HG02943 (cell line): ENCODE measurements at regions not wholly inside any gene's neighbourhood (a gene's known extent, or its start where the extent isn't known, plus 50 kb on each side); places are given as distances from the start of the nearest gene placed in this dataset.
"Not testable (repeated sequence)": the region's sequence is repeated elsewhere in the genome, so short reads cannot be mapped to it uniquely, and the experiment has no call there.

Experiments
- ATAC-seq: cut with Tn5 transposase; IDR thresholded peaks from one replicate; pipeline ENCODE4 v1.9.1; 2021; ENCODE audit warnings: mild to moderate bottlenecking, low read depth, moderate library complexity; ENCODE audit not compliant: unreplicated experiment

DNA sequence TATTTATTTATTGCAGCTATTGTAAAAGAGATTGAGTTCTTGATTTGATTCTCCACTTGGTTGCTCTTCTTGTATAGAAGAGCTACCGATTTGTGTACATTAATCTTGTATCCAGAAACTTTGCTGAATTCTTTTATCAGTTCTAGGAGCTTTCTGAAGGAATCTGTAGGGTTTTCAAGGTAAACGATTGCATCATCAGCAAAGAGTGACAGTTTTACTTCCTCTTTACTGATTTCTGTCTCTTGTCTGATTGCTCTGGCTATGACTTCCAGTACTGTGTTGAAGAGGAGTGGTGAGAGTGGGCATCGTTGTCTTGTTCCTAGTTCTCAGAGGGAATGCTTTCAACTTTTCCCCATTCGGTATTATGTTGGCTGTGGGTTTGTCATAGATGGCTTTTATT, 103.1 kb downstream of the CAPZA3 start:
- not testable (repeated sequence) for ATAC-seq

DNA sequence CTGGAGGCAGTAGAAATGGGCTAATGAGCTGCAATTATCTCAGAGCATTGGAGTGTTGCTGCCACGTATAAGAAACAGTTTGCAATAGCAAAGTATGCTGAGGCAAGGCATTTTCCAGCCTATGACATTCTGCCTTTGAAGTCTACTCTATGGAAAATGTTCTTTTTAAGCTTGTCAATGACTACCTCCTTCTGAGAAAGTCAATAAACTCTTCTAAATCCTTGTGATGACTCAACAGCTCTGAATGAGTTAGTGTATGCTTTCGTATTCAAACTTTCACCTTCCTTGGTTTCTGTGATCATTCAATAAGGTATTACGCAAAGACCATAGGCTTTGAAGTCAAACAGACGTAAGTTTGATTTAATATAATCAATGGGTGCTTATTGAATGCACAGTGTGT, 111.2 kb downstream of the CAPZA3 start:
- no peak for ATAC-seq

- ATAC-seq: no peak
These were observed 111.8 kb downstream of the CAPZA3 start for GRCh38 chr12:18849761-18850160.

- no peak for ATAC-seq
These were observed 112.8 kb downstream of the CAPZA3 start for GRCh38 chr12:18850752-18851151.

- no peak for ATAC-seq
These were observed 113.4 kb downstream of the CAPZA3 start for GRCh38 chr12:18851271-18851670.

GRCh38 chr12:18853570-18854366, 115.8 kb downstream of the CAPZA3 start:
- ATAC-seq: no peak

DNA sequence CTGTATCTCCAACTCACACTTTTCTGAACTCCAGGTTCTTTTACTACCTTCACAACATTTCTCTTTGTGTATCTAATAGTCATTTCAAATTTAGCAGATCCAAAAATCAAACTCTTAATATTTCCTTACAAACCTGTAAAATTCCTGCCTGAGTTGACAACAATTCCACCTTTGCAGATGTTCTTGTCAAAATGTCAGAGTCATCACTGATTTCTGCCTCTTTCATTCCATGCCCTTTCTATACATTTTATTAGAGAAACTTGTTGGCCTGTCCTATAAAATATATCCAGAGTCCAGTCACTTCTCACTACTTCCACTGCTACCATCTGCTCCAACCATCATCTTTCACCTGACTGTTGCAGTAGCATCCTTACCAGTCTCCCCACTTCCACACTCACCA, 119.7 kb downstream of the CAPZA3 start:
- ATAC-seq: no peak

- no peak for ATAC-seq
These were observed 121.5 kb downstream of the CAPZA3 start for GRCh38 chr12:18859400-18859799.

DNA sequence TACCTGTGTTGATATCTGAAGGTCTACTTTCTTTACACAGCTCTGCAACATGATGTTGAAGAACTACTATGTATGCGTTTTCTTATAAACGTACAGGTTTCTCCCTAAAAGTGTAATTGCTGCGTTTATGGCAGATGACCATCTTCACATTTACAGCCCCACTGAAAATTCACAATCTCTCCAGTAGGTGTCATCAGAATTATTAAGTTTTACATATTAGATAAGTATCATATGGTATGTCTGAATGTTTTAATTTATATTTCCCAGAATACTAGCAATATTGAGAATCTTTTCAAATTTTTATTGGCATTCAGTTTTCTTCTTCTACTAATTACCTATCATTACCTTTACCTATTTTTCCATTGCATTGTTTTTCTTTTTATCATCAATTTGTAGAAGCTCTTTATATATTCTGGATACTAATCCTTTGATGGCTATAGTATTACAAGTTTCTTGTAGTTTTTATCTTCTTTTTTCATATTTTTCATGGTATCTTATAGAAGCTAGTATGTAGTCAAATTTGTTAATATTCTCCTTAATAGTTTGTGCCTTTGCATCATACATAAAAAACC, 123.5 kb downstream of the CAPZA3 start:
- ATAC-seq: no peak

GRCh38 chr12:18863769-18864500, 126.0 kb downstream of the CAPZA3 start:
- no peak for ATAC-seq

GRCh38 chr12:18864900-18865561, 127.1 kb downstream of the CAPZA3 start:
- ATAC-seq: no peak

GRCh38 chr12:18868717-18869116, 130.8 kb downstream of the CAPZA3 start:
- no peak for ATAC-seq

- ATAC-seq: no peak
These were observed 134.9 kb downstream of the CAPZA3 start for GRCh38 chr12:18872770-18873169.

GRCh38 chr12:18878676-18879180, 140.8 kb downstream of the CAPZA3 start:
- ATAC-seq: no peak

DNA sequence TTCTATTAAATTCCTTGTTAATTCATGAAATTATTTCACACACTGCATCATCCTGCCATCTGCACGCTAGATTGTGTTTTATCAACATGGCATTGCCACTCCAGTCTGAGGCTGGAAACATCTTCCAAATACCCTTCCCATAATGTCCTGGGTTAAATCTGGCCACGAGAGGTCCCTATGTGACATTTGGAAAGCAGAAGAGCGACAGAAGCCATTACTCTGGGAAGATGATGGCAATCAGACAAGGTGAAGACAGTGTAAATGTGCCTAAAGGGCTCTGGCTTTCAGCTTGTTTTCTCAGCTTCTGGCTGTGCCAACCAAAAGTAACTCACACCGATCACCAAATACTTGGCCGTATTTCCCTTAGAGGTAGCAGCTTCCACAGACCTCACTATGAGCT, 144.8 kb downstream of the CAPZA3 start:
- no peak for ATAC-seq

- no peak for ATAC-seq
These were observed 149.0 kb downstream of the CAPZA3 start for GRCh38 chr12:18886962-18887361.

GRCh38 chr12:18887368-18887767, 149.4 kb downstream of the CAPZA3 start:
- no peak for ATAC-seq

- ATAC-seq: no peak
These were observed 150.1 kb downstream of the CAPZA3 start for GRCh38 chr12:18888047-18888446.

DNA sequence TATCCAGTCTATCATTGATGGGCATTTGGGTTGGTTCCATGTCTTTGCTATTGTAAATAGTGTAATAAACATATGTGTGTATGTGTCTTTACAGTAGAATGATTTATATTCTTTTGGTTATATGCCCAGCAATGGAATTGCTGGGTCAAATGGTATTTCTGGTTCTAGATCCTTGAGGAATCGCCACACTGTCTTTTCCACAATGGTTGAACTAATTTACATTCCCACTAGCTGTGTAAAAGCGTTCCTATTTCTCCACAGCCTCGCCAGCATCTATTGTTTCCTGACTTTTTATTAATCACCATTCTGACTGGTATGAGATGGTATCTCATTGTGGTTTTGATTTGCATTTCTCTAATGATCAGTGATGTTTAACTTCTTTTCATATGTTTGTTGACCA, 152.7 kb downstream of the CAPZA3 start:
- ATAC-seq: not testable (repeated sequence)

GRCh38 chr12:18895540-18895939, 157.6 kb downstream of the CAPZA3 start:
- ATAC-seq: no peak

- no peak for ATAC-seq
These were observed 158.0 kb downstream of the CAPZA3 start for GRCh38 chr12:18895946-18896345.
